ENCODE measurements at regions not wholly inside any gene's neighbourhood (a gene's known extent, or its start where the extent isn't known, plus 50 kb on each side); places are given as distances from the start of the nearest gene placed in this dataset.

- DNase-seq, result no peak
Measured at GRCh38 chr2:120867290-120868241, 131.9 kb downstream of the GLI2 start.

DNA sequence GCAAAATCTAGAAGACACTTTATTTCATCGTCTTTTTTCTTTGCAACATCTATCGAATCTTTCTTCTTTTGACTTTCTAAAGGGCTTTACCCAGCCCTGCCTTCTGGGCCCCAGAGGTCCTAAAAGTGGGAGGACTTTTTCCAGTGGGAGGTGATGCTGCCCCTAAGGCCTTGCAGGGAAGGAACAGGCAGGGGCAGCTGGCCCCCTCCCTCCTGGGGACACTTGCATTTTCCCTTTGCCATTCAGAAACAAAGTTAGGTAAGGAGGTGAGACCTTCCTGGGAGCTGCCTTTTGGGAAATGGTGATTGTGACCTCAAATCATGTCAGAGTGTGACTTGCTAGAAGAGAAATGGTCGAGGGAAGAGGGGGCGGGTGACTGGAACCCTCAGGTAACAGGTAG, 132.7 kb downstream of the GLI2 start:
- no peak for DNase-seq

GRCh38 chr2:120869036-120869729, 133.5 kb downstream of the GLI2 start:
- DNase-seq, result no peak

GRCh38 chr2:120869730-120870466, 134.2 kb downstream of the GLI2 start:
- DNase-seq, result no peak

DNA sequence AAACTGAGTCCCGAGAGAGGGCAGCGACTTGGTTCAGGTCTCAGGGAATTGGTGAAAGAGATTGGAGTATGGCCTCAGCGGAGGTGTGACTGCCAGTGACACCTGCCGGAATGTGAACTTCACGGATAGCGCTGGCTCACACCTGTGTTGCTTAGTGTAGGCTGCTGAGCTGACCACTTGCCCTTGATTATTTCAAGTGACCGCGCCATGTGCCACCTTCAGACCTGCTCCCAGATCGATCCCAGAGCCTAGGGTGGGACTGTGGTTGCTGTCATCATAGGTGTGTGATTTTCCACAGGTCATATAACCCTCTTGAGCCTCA, 134.8 kb downstream of the GLI2 start:
- no peak for DNase-seq

GRCh38 chr2:120871016-120871635, 135.5 kb downstream of the GLI2 start:
- no peak for DNase-seq

GRCh38 chr2:120871881-120872620, 136.4 kb downstream of the GLI2 start:
- DNase-seq, result no peak

- no peak for DNase-seq
Measured at GRCh38 chr2:120873958-120874887, 138.6 kb downstream of the GLI2 start.

GRCh38 chr2:120874888-120875275, 139.2 kb downstream of the GLI2 start:
- DNase-seq, result no peak

- DNase-seq, result no peak
Measured at GRCh38 chr2:120875431-120875830, 139.8 kb downstream of the GLI2 start.

DNA sequence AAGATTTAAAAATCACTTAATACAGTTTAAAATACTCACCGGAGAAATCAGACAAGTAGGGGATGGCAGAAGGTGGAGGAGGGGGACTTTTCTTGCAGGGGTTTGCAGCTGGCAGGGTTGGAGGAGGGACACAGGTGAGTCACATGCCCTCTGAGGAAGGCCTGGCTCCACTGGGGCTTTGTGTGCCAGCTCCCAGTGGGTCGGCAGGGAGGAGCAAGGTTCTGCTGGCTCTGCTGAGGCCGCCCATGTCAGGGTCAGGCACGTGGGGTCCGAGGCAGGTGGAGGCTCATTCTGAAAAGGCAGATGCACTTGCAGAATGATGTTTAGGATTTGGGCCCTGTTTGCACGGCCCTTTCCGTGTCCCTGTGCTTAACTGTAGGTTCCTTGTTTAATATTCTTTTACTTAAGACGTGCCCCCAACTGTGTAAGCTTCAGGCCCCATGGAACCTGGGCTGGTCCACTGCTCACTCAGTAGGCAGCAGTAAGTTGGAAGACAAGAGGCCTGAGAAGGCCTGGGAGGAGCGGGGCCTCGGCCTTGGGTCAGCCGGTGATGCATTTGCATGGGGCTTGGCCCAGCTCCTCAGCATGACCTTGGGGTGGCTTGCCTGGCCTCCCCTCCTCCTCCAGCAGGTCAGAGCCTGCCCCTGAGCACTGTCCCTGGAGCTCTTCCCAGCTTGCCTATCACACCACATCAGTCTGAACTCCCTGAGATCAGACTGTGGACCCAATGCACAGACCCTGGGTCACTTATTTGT, 141.0 kb downstream of the GLI2 start:
- no peak for DNase-seq

- no peak for DNase-seq
Measured at GRCh38 chr2:120877409-120877808, 141.7 kb downstream of the GLI2 start.

DNA sequence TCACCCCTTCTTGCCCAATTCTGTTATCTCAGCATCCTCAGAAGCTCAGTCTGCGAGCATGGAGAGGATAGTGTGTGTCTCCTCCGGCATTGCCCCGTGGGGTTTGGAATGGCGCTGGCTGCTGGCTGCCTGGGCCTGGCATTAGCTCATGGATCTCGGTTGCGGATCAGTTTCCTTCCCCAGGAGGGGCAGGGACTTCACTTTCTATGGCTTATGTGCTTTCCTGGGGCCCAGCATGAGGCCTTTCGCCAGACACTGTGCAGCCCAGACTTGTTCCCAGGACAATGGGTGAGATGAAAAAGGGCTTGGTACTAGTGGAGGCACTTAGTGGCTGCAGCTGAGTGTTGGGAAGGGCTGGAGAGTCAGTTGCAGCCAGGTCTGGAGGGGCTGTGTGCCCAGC, 143.3 kb downstream of the GLI2 start:
- no peak for DNase-seq

DNA sequence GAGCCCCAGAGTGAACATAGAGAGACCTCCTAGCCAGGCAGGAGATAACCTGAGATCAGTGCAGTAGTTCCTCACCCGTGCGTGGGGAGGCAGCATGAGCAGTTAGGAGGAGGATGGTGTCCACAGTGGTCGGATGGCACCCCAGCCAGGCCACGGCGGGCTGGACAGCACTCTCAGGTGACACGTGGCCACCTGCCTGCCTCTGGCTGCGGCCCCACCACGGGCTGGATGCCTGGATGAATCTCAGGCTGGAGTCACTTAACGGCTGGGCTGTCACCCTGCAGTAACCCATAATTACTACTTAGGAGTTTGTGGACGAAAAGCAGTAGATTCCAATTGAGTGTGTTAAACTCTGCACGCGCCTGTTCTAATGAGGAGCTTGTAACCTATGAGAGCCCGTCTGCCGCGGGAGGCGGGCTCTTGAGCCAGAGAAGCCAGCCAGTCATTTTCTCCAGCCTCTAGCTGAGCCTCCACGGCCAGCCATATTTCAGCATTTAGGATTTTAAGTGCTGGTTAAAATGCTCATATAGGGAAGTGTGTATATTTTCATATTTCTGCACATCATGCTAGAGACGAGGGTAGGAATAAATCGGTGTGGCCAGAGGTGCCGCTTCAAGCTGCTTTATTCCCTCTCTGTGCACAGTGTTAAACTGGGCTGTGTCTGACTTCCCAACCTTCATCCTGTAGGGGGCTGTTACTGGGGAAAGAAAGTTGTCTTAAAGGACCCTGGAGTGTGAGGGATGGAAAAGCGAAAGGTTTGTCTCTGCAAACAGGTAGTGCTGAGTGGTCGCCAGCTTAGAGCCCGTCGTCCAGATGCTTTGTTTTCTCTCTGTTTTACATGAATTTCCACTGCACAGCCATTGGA, 144.0 kb downstream of the GLI2 start:
- no peak for DNase-seq

DNA sequence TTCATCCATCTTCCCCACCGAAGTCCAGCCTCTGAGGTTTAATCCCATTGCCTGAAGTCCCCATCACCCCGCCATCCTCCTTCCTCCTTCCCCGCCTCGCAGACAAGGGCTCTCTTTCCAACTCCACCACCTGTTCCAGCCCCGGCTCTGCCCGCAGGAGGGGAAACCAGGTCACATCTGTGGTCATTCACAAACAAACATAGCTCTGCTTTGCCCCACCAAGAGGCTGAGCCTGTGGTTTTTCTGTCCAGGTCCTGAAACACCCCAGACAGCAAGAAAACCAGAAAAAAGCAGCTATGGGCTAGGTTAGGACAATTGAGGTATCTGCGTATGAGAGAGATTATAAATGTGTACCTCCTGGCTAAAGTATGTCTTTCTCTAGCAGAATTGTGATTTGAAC, 144.7 kb downstream of the GLI2 start:
- DNase-seq, result no peak

DNA sequence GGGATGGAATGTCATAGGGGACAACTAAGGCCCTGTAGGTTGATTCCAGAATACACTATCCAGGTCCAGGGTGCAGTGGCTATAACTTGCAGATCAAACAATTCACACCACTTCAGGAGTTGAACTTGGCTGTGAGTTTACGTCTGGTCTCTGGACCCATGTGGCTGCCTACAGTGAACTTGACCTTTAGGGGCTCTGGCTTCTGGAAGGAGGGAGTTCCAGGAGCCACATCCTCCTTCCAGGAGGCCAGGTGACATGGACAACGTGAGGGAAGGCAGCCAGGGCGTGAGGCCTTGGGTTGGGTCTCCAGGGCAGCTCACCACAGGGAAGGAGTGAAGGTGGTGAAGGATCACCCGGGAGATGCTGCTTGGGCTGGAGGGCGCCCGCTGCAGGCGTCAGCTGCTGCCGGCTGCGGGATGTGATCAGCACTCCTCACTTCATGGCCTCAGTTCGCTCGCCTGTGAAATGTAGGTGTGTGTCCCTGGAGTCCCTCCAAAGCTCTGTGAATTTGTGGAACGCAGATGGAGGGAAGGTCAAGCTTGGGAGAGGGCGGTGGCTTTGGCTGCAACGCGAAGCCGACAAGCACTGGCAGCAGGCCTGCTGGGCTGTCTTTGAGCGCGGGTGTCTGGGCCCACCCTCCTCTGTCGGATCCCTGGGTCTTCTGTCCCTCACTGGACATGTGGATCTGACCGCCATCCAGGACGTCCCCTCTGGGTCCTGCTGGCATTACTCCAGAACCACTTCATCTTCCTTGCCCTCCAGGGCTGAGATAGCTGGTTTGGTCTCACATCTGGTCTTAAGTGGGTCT, 146.5 kb downstream of the GLI2 start:
- DNase-seq, result no peak

DNA sequence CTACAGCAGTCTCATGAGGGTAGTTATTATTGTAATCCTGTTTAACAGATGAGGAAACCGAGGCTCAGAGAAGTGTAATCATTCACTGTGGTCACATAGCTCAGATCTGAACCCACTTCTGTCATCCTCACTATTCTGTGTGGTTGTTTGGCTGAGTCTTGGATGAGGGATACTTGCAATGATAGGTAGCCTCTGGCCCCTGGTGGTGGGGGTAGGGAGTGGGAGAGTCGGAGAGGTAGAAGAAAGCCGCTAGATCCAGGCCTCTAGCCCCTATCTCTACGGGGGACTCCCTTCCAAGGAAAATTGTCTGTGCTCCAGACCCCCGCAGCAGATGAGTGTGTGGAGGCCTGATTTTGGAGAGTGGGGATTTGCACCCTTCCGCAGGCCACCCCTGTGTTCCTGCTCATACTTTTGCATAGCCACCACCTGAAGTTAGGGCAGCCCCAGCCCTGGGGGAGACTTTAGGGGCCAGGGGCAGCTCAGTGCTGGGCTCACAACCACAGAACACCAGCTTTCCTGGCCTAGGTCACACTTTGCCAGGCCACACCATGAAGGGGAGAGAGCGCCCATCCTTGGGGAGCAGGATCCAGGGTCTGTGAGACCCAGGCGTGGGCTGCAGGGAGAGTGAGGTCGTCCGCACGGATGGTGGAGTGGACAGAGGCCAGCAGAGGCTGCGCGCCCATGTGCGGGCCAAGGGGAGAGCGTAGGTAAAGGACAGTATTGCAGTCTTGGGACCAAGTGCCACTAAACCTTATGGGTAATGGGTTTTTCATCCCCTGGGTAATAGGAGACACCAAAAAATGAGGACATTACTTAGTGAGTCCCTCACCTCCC, 148.2 kb downstream of the GLI2 start:
- no peak for DNase-seq
